Smooth muscle cell of the brain vasculature (primary cell): ENCODE measurements at regions not wholly inside any gene's neighbourhood (a gene's known extent, or its start where the extent isn't known, plus 50 kb on each side); places are given as distances from the start of the nearest gene placed in this dataset.
A peak's percentile ranks its signal among the peaks of the same experiment; 100 is the strongest.

Source experiments
- DNase-seq: peaks from one replicate; pipeline ENCODE4 v3.0.0-alpha.2; 2012; ENCODE audit warnings: low read depth, low spot score

DNA sequence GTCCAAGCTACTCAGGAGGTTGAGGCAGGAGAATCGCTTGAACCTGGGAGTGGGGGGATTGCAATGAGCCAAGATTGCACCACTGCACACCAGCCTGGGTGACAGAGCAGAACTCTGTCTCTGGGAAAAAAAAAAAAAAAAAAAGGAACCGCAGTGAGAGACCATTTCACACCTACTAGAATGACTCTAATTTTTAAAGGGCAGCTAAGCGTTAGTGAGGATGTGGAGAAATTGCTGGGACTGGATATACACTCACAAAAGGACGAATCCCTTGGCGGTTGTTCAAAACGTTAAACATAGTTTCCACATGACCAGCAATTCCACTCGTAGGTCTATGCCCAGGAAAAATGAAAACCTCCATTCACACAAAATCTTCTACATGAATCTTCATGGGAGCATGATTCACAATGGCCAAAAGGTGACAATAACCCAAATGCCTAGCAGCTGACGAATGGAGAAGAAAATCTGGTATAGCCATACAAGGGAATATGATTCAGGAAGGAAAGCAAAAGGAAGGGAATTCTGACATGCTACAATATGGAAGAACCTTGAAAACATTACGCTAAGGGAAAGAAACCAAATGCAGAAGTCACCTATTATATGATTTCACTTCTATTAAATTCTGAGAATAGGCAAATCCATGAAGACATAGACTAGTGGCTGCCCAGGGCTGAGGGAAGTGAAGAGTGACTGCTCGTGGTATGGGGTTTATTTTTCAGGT, 127.0 kb downstream of the CHSY1 start:
- no peak for DNase-seq

DNA sequence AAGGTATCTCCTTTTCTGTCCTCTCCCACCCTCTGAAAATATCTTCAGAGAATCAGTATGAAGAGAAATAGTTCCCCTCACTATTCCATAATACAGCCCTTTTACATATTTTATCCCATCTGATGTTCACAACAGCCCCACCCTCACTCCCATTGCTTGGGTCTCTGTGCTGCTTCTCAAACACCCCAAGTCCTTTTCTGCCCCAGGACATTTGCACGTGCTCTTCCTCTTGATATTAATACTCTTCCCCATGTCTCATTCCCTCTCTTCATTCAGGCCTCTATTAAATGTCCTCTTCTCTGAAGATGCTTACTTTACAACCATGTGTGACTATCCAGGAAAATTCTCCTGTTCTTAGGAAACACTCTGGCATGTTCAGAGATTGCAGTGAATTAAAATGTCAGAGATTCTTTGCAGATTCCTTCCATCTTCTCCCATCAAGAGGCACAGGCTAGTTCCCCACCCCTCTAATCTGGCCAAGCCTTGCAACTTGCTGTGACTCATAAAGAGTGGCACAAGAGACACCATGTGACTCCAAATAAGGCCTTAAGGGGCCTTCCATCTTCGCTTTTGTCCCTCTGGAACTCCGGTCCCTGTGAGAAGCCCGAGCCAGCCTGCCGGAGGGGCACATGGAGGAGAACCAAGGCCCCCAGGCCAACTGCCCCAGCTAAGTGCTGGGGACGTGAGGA, 128.5 kb downstream of the CHSY1 start:
- DNase-seq, result no peak

DNA sequence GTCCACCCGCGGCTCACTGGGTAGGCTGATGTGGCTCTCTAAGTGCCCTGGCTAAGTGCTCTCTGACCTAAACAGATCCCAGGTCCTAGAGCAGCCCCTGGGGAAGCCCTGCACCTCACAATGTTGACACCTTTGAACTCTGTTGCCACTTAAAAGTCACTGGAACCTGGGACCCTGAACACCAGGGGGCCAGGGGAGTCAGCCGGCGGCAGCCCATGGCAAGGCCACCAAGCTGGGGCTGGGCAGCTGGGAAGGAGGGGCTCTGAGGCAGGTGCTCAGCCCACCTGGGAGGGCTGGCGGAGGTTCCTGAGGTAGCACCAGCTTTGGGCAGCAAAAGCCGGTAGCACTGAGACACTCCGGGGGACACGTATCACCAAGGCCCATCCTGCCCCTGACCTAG, 129.0 kb downstream of the CHSY1 start:
- no peak for DNase-seq

DNA sequence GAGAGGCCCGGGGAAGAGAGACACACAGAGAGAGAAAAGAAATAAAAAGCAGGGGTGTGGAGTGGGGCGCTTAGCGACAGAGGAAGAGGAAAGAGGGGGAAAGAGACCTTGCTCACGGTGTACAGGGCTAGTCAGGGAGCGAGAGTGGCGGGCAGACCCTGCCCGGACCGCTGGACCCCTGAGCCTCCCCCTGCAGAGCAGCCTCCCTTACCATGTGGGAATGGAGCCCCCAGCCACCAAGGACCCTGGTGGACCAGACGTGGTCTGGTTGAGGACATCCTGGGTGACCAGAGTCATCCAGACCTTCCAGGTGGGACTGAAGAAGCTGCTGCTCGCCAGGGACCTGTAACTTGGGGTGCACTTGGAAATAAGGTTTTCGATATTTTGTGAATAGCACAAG, 129.6 kb downstream of the CHSY1 start:
- DNase-seq, result no peak

DNA sequence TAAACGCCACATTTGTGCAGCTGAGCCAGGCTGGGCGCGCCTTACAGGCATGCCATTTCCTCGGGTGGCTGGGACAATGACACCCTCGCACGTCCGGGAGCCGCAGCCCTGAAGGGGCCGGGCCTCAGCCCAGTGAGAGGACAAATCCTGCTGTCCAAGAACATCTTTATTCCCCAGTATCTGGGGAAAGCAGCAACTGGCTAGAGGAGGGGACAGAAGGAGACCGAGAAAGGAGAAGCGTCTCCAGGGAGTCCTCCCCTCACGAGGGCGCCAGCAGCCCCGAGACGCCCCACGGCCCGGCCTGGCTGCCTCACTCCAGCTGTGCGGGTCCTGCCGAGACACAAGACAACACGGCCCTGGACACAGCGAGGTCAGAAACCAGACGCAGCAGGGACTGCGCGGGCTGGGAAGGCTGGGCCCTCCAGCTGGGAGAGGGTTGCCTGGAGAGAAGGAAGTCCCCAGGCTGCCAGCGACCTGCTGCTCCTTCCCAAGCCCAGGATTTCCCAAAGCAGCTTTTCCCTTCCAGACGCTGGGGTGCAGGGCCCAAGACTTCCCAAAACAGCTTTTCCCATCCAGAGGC, 130.2 kb downstream of the CHSY1 start:
- DNase-seq, result peak; percentile 51

DNA sequence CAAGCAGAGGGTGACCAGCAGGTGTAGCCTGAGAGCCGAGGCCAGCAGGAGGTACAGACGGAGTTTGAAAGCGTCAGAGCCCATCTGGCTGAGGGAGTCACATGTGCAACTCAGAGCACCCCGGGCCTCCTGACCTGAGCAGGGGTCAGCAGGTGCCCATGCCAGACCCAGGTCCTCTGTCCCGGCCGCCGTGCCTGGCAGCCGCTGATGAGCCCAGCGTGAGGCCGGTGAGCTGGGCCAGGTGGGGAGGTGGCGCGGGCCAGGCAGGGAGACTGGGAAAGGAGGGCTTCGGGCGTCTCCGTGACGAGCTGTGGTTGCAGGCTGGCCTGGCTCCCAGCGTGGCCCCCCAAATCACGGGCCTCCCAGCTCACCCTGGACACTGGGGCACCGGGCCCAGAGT, 130.9 kb downstream of the CHSY1 start:
- DNase-seq, result no peak

DNA sequence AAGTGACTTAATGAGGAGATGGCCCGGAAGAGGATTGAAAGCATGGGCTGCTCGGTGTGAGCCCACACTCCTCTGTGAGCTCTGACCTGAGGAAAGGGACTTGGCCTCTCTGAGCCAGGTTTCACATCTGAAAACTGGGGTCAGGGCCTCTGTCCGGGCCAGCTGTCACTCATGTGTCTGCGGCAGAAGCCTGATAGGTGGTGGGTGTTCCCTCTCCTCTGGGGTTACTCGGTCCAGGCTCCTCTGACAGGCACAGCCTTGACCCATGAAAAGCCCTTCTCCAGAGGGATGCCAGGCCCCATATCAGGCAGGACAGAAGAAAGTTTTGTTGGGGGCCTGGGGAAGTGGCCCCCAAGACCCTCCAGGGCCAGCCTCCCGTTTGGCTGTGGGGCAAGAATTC, 131.4 kb downstream of the CHSY1 start:
- no peak for DNase-seq
